H9 (cell line): ENCODE measurements at regions not wholly inside any gene's neighbourhood (a gene's known extent, or its start where the extent isn't known, plus 50 kb on each side); places are given as distances from the start of the nearest gene placed in this dataset.

ENCODE experiments used
- DNase-seq: peaks from one replicate; pipeline ENCODE4 v3.0.0-alpha.2; 2017
- H2AFZ ChIP-seq: one replicate; pipeline ENCODE4 v1.6.1; 2013; ENCODE audit warnings: mild to moderate bottlenecking, low read length, control low read depth, moderate library complexity
- H2AK5ac ChIP-seq: 2 replicates; pipeline ENCODE4 v1.6.1; 2013; ENCODE audit warnings: low read length, control low read depth, mixed read lengths; ENCODE audit not compliant: insufficient read length
- H2BK120ac ChIP-seq: one replicate; pipeline ENCODE4 v1.6.1; 2013; ENCODE audit warnings: low read depth, mild to moderate bottlenecking, low read length, control low read depth, inconsistent platforms; ENCODE audit not compliant: poor library complexity, severe bottlenecking
- H2BK12ac ChIP-seq: 2 replicates; pipeline ENCODE4 v1.6.1; 2013; ENCODE audit warnings: low read length, control low read depth, mixed read lengths, low read depth; ENCODE audit not compliant: insufficient read length
- H2BK15ac ChIP-seq: 2 replicates; pipeline ENCODE4 v1.6.1; 2013; ENCODE audit warnings: low read depth, low read length, control low read depth
- H2BK20ac ChIP-seq: one replicate; pipeline ENCODE4 v1.6.1; 2013; ENCODE audit warnings: low read depth, mild to moderate bottlenecking, low read length, control low read depth, inconsistent platforms; ENCODE audit not compliant: poor library complexity, severe bottlenecking
- H2BK5ac ChIP-seq: 2 replicates; pipeline ENCODE4 v1.6.1; 2013; ENCODE audit warnings: low read length, control low read depth, mixed read lengths; ENCODE audit not compliant: insufficient read length
- H3K14ac ChIP-seq: 2 replicates; pipeline ENCODE4 v1.6.1; 2013; ENCODE audit warnings: low read length, control low read depth; ENCODE audit not compliant: insufficient read depth
- H3K18ac ChIP-seq: 2 replicates; pipeline ENCODE4 v1.6.1; 2013; ENCODE audit warnings: low read depth, mild to moderate bottlenecking, mixed read lengths, low read length, control low read depth; ENCODE audit not compliant: insufficient read length
- H3K23ac ChIP-seq: 2 replicates; pipeline ENCODE4 v1.6.1; 2013; ENCODE audit warnings: low read length, control low read depth, mixed read lengths, low read depth; ENCODE audit not compliant: insufficient read length
- H3K23me2 ChIP-seq: 2 replicates; pipeline ENCODE4 v1.6.1; 2013; ENCODE audit warnings: low read depth, mild to moderate bottlenecking, mixed read lengths, low read length, control low read depth; ENCODE audit not compliant: insufficient read length, poor library complexity, severe bottlenecking
- H3K27ac ChIP-seq: 2 replicates; pipeline ENCODE4 v1.5.1; 2013; ENCODE audit warnings: low read length, control low read depth, mixed read lengths, low read depth; ENCODE audit not compliant: insufficient read length
- H3K27me3 ChIP-seq: 2 replicates; pipeline ENCODE4 v1.6.1; 2013; ENCODE audit warnings: low read length, control low read depth, inconsistent platforms; ENCODE audit not compliant: insufficient read depth
- H3K4ac ChIP-seq: 2 replicates; pipeline ENCODE4 v1.6.1; 2013; ENCODE audit warnings: low read depth, mild to moderate bottlenecking, control low read depth, inconsistent platforms, low read length, moderate library complexity
- H3K4me1 ChIP-seq: 2 replicates; pipeline ENCODE4 v1.6.1; 2013; ENCODE audit warnings: low read length, control low read depth, inconsistent platforms; ENCODE audit not compliant: insufficient read depth
- H3K4me2 ChIP-seq: 2 replicates; pipeline ENCODE4 v1.6.1; 2013; ENCODE audit warnings: low read length, control low read depth, mixed read lengths; ENCODE audit not compliant: insufficient read length, insufficient read depth
- H3K56ac ChIP-seq: 2 replicates; pipeline ENCODE4 v1.6.1; 2013; ENCODE audit warnings: low read depth, mild to moderate bottlenecking, mixed read lengths, low read length, control low read depth; ENCODE audit not compliant: insufficient read length
- H3K79me1 ChIP-seq: 2 replicates; pipeline ENCODE4 v1.6.1; 2013; ENCODE audit warnings: low read depth, mild to moderate bottlenecking, moderate library complexity, low read length, control low read depth, inconsistent platforms; ENCODE audit not compliant: insufficient read depth, poor library complexity, severe bottlenecking
- H3K79me2 ChIP-seq: 2 replicates; pipeline ENCODE4 v1.6.1; 2013; ENCODE audit warnings: low read length, control low read depth, inconsistent platforms; ENCODE audit not compliant: insufficient read depth
- H3K9ac ChIP-seq: 2 replicates; pipeline ENCODE4 v1.6.1; 2013; ENCODE audit warnings: low read length, control low read depth, mixed read lengths; ENCODE audit not compliant: insufficient read length; ENCODE audit errors: extremely low read depth
- H3K9me3 ChIP-seq: one replicate; pipeline ENCODE4 v1.6.1; 2013; ENCODE audit warnings: low read depth, low read length, inconsistent platforms; ENCODE audit not compliant: control insufficient read depth
- H3T11ph ChIP-seq: one replicate; pipeline ENCODE4 v1.6.1; 2013; ENCODE audit warnings: mild to moderate bottlenecking, low read length, control low read depth, inconsistent platforms
- H4K20me1 ChIP-seq: one replicate; pipeline ENCODE4 v1.6.1; 2013; ENCODE audit not compliant: control insufficient read depth, insufficient read length, insufficient read depth
- H4K5ac ChIP-seq: 2 replicates; pipeline ENCODE4 v1.6.1; 2013; ENCODE audit warnings: low read depth, mild to moderate bottlenecking, mixed read lengths, low read length, control low read depth; ENCODE audit not compliant: insufficient read length
- H4K8ac ChIP-seq: replicated peaks from 2 replicates; pipeline ENCODE4 v1.6.1; 2013; ENCODE audit warnings: low read length, control low read depth, mixed read lengths, low read depth; ENCODE audit not compliant: insufficient read length
- H4K91ac ChIP-seq: 2 replicates; pipeline ENCODE4 v1.6.1; 2013; ENCODE audit warnings: low read depth, mild to moderate bottlenecking, moderate library complexity, mixed read lengths, low read length, control low read depth; ENCODE audit not compliant: insufficient read length
- H3K27ac Mint-ChIP-seq, 3 experiments: 2 replicates in 2 of 3; 3 replicates in 1 of 3; pipeline ENCODE4 v1.8.0; 2020 to 2021; ENCODE audit warnings: mixed read lengths in 3 of 3, mild to moderate bottlenecking in 1 of 3, moderate library complexity in 1 of 3
- H3K27me3 Mint-ChIP-seq: 2 replicates; pipeline ENCODE4 v1.8.0; 2021; ENCODE audit warnings: low read depth, mild to moderate bottlenecking, moderate library complexity, mixed read lengths
- H3K36me3 Mint-ChIP-seq, 3 experiments: 2 replicates in 2 of 3; 3 replicates in 1 of 3; pipeline ENCODE4 v1.8.0; 2020 to 2021; ENCODE audit warnings: low read depth in 3 of 3, mixed read lengths in 3 of 3; ENCODE audit not compliant: insufficient read depth in 1 of 3
- H3K4me1 Mint-ChIP-seq, 2 experiments: 2 replicates each; pipeline ENCODE4 v1.8.0; 2020; ENCODE audit warnings: mixed read lengths in 2 of 2
- H3K4me3 Mint-ChIP-seq, 2 experiments: 2 replicates in 1 of 2; 3 replicates in 1 of 2; pipeline ENCODE4 v1.8.0; 2020 to 2021; ENCODE audit warnings: mild to moderate bottlenecking in 2 of 2, mixed read lengths in 2 of 2, moderate library complexity in 1 of 2
- H3K9me3 Mint-ChIP-seq, 2 experiments: 2 replicates in 1 of 2; 3 replicates in 1 of 2; pipeline ENCODE4 v1.8.0; 2020; ENCODE audit warnings: mild to moderate bottlenecking in 2 of 2, mixed read lengths in 2 of 2, moderate library complexity in 1 of 2
- CTCF ChIP-seq: fragments of 200-600 bp; sonication (generic); conservative IDR thresholded peaks from 3 replicates; pipeline ENCODE4 v1.8.0; 2021; ENCODE audit warnings: antibody characterized with exemption, mild to moderate bottlenecking
- WGBS: extraction: QIAGEN DNeasy Blood & Tissue Kit; methylation state at CpG from one replicate; pipeline ENCODE4 v1.1.7; 2013; ENCODE audit warnings: missing lambda C conversion rate, low lambda C conversion rate, mixed read lengths; ENCODE audit not compliant: insufficient read length; ENCODE audit errors: extremely low coverage; 5-methylcytosine and 5-hydroxymethylcytosine counted together

DNA sequence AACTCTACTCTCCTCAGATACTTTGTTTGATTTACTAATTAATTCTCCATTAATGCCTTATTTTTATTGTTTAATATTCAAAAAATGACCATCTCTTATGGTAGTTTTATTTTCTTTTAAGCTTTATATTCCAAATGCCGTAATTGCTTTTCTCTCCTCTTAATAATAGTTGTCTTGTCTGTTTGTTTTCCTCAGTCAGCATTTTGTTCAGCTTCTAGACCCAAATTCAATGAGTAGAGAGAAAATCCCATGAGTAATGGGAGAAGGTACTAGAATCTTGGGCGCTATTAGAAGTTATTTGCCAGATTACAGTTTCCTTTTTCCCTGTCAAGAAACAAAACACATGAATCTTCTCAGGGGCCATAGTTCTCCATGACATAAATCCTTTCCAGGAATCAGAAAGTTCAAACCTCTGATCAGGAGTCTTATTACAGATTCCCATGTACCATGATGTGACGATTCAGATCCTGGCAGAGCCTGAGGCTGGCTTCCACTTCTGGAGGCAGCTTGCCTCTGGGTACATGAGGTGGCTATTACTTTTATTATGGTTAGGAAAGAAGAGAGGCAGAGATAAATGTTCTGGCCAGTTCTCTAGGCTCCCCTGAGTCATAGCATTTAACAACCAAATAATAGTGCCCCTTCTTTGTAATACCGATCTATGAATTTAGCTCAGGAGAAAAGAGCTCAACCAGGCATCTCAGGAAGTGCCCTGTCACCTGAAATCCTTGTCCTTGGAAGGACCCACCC is 485.1 kb upstream of the SETBP1 start:
- no peaks in the 10 kb centered on the region for H3K9me3 ChIP-seq
- no peak overlapping the region for H2BK12ac ChIP-seq
- no peaks in the 10 kb centered on the region for H3K4me1 ChIP-seq
- H3K4me1 Mint-ChIP-seq, result peaks cover 2 to 5% of the 10 kb centered on the region in 2 experiments; a peak in 1 of 4 replicates
- no peak overlapping the region for H3K14ac ChIP-seq
- H3K27ac Mint-ChIP-seq, result no peak overlapping the region
- H2BK5ac ChIP-seq, result no peak overlapping the region
- peaks cover 0 to 2% of the 10 kb centered on the region in 2 experiments; a peak in 1 of 5 replicates for H3K9me3 Mint-ChIP-seq
- H3K56ac ChIP-seq, result no peak overlapping the region
- H3K79me2 ChIP-seq, result no peaks in the 10 kb centered on the region
- no peak overlapping the region for H4K5ac ChIP-seq
- no peak overlapping the region for H3K4ac ChIP-seq
- H3K4me3 Mint-ChIP-seq, result no peak overlapping the region
- H4K8ac ChIP-seq, result no peak overlapping the region
- no peak overlapping the region for H3K9ac ChIP-seq
- no peak overlapping the region for H2BK20ac ChIP-seq
- H3K18ac ChIP-seq, result no peak overlapping the region
- H3K27me3 Mint-ChIP-seq, result no peaks in the 10 kb centered on the region
- H3K23ac ChIP-seq, result no peak overlapping the region
- no peak for DNase-seq
- H3K36me3 Mint-ChIP-seq, result no peaks in the 10 kb centered on the region
- H3T11ph ChIP-seq, result no peak overlapping the region
- H4K20me1 ChIP-seq, result no peaks in the 10 kb centered on the region
- H3K79me1 ChIP-seq, result no peaks in the 10 kb centered on the region
- WGBS, result no CpG with 5 or more reads among the region's 4 CpGs
- no peak overlapping the region for H3K4me2 ChIP-seq
- H3K27me3 ChIP-seq, result no peaks in the 10 kb centered on the region
- no peak for TF ChIP-seq CTCF
- H3K27ac ChIP-seq, result no peak overlapping the region
- no peak overlapping the region for H2AK5ac ChIP-seq
- H4K91ac ChIP-seq, result no peak overlapping the region
- no peaks in the 10 kb centered on the region for H3K23me2 ChIP-seq
- no peak overlapping the region for H2BK120ac ChIP-seq
- H2BK15ac ChIP-seq, result no peak overlapping the region
- no peak overlapping the region for H2AFZ ChIP-seq
